Nephron (organoid): ENCODE measurements at regions not wholly inside any gene's neighbourhood (a gene's known extent, or its start where the extent isn't known, plus 50 kb on each side); places are given as distances from the start of the nearest gene placed in this dataset.

Experiments
- H3K27ac Mint-ChIP-seq, 3 experiments: 2 replicates each; pipeline ENCODE4 v1.8.0; 2020; ENCODE audit warnings: mixed read lengths in 3 of 3, mild to moderate bottlenecking in 2 of 3, moderate library complexity in 1 of 3
- H3K27me3 Mint-ChIP-seq: 2 replicates; pipeline ENCODE4 v1.8.0; 2021; ENCODE audit warnings: low read depth, mild to moderate bottlenecking, moderate library complexity, mixed read lengths
- H3K36me3 Mint-ChIP-seq: 2 replicates; pipeline ENCODE4 v1.8.0; 2020; ENCODE audit warnings: low read depth, mixed read lengths
- H3K4me1 Mint-ChIP-seq: 2 replicates; pipeline ENCODE4 v1.8.0; 2020; ENCODE audit warnings: mixed read lengths
- H3K4me3 Mint-ChIP-seq, 3 experiments: 2 replicates each; pipeline ENCODE4 v1.8.0; 2020; ENCODE audit warnings: mild to moderate bottlenecking in 3 of 3, mixed read lengths in 3 of 3, moderate library complexity in 2 of 3
- H3K9me3 Mint-ChIP-seq: 2 replicates; pipeline ENCODE4 v1.8.0; 2020; ENCODE audit warnings: mixed read lengths
- TF ChIP-seq, protein P1 (sequence below), 3 experiments: fragments of 200-600 bp; sonication (generic); IDR thresholded peaks; one replicate each; pipeline ENCODE4 v1.5.0; 2021; ENCODE audit warnings: antibody characterized with exemption in 3 of 3; ENCODE audit not compliant: unreplicated experiment in 3 of 3

- H3K9me3 Mint-ChIP-seq = no peaks in the 10 kb centered on the region
Measured at GRCh38 chr20:59437601-59438031, 137.2 kb downstream of the EDN3 start.

GRCh38 chr20:59438201-59438600 lies 137.8 kb downstream of the EDN3 start:
- TF ChIP-seq, protein P1, sequence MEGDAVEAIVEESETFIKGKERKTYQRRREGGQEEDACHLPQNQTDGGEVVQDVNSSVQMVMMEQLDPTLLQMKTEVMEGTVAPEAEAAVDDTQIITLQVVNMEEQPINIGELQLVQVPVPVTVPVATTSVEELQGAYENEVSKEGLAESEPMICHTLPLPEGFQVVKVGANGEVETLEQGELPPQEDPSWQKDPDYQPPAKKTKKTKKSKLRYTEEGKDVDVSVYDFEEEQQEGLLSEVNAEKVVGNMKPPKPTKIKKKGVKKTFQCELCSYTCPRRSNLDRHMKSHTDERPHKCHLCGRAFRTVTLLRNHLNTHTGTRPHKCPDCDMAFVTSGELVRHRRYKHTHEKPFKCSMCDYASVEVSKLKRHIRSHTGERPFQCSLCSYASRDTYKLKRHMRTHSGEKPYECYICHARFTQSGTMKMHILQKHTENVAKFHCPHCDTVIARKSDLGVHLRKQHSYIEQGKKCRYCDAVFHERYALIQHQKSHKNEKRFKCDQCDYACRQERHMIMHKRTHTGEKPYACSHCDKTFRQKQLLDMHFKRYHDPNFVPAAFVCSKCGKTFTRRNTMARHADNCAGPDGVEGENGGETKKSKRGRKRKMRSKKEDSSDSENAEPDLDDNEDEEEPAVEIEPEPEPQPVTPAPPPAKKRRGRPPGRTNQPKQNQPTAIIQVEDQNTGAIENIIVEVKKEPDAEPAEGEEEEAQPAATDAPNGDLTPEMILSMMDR (IDR thresholded peaks at IDR 0.05; ENCODE audit: unreplicated experiment in 3 of 3) = no peak
- peaks cover 8% of the 10 kb centered on the region for H3K4me1 Mint-ChIP-seq
- peaks cover 37% of the 10 kb centered on the region for H3K27me3 Mint-ChIP-seq
- no peak overlapping the region for H3K27ac Mint-ChIP-seq
- no peaks in the 10 kb centered on the region for H3K36me3 Mint-ChIP-seq
- H3K9me3 Mint-ChIP-seq = no peaks in the 10 kb centered on the region
- no peak overlapping the region for H3K4me3 Mint-ChIP-seq

More at GRCh38 chr20:59437601-59438031, 137.2 kb downstream of the EDN3 start:
- Mint-ChIP-seq H3K27me3 (peaks cover 31% of the 10 kb centered on the region), H3K36me3 (no peaks in the 10 kb centered on the region), H3K4me3 (no peak overlapping the region), H3K4me1 (peaks cover 8% of the 10 kb centered on the region), H3K27ac (no peak overlapping the region)
- TF ChIP-seq, protein P1 (IDR thresholded peaks at IDR 0.05; ENCODE audit: unreplicated experiment in 3 of 3) = no peak

GRCh38 chr20:59439243-59439642 lies 138.8 kb downstream of the EDN3 start:
- no peak overlapping the region for H3K27ac Mint-ChIP-seq
- H3K4me3 Mint-ChIP-seq = no peak overlapping the region
- TF ChIP-seq, protein P1 (IDR thresholded peaks at IDR 0.05; ENCODE audit: unreplicated experiment in 3 of 3) = no peak
- H3K36me3 Mint-ChIP-seq = no peaks in the 10 kb centered on the region
- H3K9me3 Mint-ChIP-seq = no peaks in the 10 kb centered on the region
- peaks cover 8% of the 10 kb centered on the region for H3K4me1 Mint-ChIP-seq
- H3K27me3 Mint-ChIP-seq = peaks cover 47% of the 10 kb centered on the region

DNA sequence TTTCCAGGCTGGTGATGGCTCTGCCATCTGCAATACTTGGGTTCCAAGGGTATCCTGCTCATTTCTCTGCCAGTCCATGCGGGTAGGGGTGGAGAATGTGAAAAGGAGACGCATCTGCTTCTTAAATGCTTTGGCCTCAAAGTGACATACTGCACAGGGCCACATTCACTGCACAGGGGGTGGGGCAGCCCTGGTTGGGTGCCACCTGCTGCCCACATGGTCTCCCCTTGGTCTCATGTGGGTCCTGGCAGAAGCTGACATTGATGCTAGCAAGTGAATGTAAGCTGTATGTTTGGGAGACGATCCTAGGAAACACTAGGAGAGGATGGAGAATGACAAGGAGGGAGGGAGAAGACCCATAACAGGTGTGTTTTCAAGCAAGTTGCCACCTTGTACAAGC lies 140.9 kb downstream of the EDN3 start:
- Mint-ChIP-seq H3K9me3 (no peaks in the 10 kb centered on the region), H3K4me3 (no peak overlapping the region), H3K27ac (no peak overlapping the region), H3K36me3 (no peaks in the 10 kb centered on the region), H3K27me3 (peaks cover 50% of the 10 kb centered on the region), H3K4me1 (peaks cover 8% of the 10 kb centered on the region)
- TF ChIP-seq, protein P1 (IDR thresholded peaks at IDR 0.05; ENCODE audit: unreplicated experiment in 3 of 3) = no peak

DNA sequence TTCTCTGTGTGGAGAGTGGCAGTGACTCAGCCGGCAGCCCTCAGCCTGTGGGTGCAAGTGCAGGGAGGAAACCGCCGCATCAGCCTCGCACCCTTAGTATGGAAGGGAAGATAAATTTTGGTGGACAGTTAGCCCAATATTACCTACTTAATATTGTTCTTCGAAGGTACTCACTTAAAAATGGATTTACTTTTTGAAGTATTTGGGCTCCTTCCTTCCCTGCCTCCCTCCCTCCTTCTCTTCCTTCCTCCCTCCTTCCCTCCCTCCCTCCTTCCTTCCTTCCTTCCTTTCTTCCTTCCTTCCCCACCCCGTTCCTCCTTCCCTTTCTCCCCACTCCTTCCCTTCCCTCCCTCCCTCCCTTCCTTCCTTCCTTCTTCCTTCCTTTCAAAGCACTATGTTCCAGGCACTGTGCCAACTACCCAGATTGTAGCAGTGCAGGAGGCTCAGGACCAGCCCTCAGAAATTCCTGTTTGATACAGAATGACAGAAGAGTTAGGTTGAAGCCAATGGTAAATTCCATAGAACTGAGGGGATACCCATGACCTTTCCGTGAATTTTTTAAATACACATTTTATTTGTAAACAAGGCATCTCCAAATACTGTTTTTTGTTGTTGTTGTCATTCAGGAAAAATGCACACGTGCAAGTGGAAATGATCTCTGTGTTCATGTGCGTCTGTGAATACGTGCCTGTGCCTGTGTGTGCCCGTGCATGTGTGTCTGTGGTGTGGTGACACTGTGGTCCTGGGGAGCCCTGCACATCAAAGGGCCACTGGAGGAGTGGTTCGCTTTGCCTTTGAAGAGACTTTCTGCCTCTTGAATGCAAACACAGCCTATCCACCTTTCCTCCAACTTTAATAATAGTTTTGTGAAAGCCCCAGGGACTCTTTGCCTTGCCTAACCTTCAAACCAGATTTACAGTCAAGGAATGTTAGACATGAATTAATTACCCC lies 141.7 kb downstream of the EDN3 start:
- TF ChIP-seq, protein P1 (IDR thresholded peaks at IDR 0.05; ENCODE audit: unreplicated experiment in 3 of 3) = no peak
- no peaks in the 10 kb centered on the region for H3K9me3 Mint-ChIP-seq
- peaks cover 55% of the 10 kb centered on the region for H3K27me3 Mint-ChIP-seq
- H3K4me3 Mint-ChIP-seq = no peak overlapping the region
- H3K4me1 Mint-ChIP-seq = peaks cover 8% of the 10 kb centered on the region
- H3K36me3 Mint-ChIP-seq = no peaks in the 10 kb centered on the region
- H3K27ac Mint-ChIP-seq = no peak overlapping the region
